Glutamatergic neuron (in vitro differentiated cells): ENCODE measurements at regions not wholly inside any gene's neighbourhood (a gene's known extent, or its start where the extent isn't known, plus 50 kb on each side); places are given as distances from the start of the nearest gene placed in this dataset.
"Not testable (repeated sequence)": the region's sequence is repeated elsewhere in the genome, so short reads cannot be mapped to it uniquely, and the experiment has no call there.

Source experiments
- DNase-seq: peaks from one replicate; pipeline ENCODE4 v3.0.0; 2022
- H3K27ac Mint-ChIP-seq: one replicate; pipeline ENCODE4 v1.8.0; 2020; ENCODE audit warnings: mild to moderate bottlenecking, mixed read lengths, inconsistent platforms; ENCODE audit not compliant: unreplicated experiment
- H3K27me3 Mint-ChIP-seq: one replicate; pipeline ENCODE4 v1.8.0; 2020; ENCODE audit warnings: mild to moderate bottlenecking, moderate library complexity, mixed read lengths, inconsistent platforms; ENCODE audit not compliant: unreplicated experiment
- H3K36me3 Mint-ChIP-seq: one replicate; pipeline ENCODE4 v1.8.0; 2020; ENCODE audit warnings: mild to moderate bottlenecking, mixed read lengths, inconsistent platforms; ENCODE audit not compliant: unreplicated experiment
- H3K4me1 Mint-ChIP-seq: one replicate; pipeline ENCODE4 v1.8.0; 2020; ENCODE audit warnings: mild to moderate bottlenecking, low read depth, mixed read lengths, inconsistent platforms; ENCODE audit not compliant: unreplicated experiment
- H3K4me3 Mint-ChIP-seq: one replicate; pipeline ENCODE4 v1.8.0; 2020; ENCODE audit warnings: mild to moderate bottlenecking, mixed read lengths, inconsistent platforms; ENCODE audit not compliant: unreplicated experiment
- H3K9me3 Mint-ChIP-seq: one replicate; pipeline ENCODE4 v1.8.0; 2020; ENCODE audit warnings: mild to moderate bottlenecking, moderate library complexity, mixed read lengths, inconsistent platforms; ENCODE audit not compliant: unreplicated experiment
- TF ChIP-seq, protein P1 (sequence below): fragments of 200-600 bp; sonication (generic); IDR thresholded peaks from one replicate; pipeline ENCODE4 v1.5.0; 2021; ENCODE audit not compliant: partially characterized antibody, unreplicated experiment

DNA sequence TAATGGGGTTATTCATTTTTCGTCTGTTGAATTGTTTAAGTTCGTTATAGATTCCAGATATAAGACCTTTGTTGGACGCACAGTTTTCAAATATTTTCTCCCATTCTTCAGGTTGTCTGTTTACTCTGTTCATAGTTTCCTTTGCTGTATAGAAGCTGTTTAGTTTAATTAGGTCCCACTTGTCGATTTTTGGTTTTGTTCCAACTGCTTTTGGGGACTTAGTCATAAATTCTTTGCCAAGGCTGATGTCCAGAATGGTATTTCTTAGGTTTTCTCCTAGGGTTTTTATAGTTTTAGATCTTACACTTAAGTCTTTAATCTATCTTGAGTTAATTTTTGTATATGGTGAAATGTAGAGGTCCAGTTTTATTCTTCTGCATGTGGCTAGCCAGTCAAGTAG lies 58.9 kb upstream of the ZNF280D start:
- Mint-ChIP-seq H3K4me3 (no peak overlapping the region), H3K9me3 (peaks cover 2% of the 10 kb centered on the region), H3K4me1 (no peaks in the 10 kb centered on the region), H3K36me3 (no peaks in the 10 kb centered on the region), H3K27ac (no peak overlapping the region), H3K27me3 (peaks cover 3% of the 10 kb centered on the region)
- TF ChIP-seq, protein P1, sequence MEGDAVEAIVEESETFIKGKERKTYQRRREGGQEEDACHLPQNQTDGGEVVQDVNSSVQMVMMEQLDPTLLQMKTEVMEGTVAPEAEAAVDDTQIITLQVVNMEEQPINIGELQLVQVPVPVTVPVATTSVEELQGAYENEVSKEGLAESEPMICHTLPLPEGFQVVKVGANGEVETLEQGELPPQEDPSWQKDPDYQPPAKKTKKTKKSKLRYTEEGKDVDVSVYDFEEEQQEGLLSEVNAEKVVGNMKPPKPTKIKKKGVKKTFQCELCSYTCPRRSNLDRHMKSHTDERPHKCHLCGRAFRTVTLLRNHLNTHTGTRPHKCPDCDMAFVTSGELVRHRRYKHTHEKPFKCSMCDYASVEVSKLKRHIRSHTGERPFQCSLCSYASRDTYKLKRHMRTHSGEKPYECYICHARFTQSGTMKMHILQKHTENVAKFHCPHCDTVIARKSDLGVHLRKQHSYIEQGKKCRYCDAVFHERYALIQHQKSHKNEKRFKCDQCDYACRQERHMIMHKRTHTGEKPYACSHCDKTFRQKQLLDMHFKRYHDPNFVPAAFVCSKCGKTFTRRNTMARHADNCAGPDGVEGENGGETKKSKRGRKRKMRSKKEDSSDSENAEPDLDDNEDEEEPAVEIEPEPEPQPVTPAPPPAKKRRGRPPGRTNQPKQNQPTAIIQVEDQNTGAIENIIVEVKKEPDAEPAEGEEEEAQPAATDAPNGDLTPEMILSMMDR: no peak
- no peak for DNase-seq

DNA sequence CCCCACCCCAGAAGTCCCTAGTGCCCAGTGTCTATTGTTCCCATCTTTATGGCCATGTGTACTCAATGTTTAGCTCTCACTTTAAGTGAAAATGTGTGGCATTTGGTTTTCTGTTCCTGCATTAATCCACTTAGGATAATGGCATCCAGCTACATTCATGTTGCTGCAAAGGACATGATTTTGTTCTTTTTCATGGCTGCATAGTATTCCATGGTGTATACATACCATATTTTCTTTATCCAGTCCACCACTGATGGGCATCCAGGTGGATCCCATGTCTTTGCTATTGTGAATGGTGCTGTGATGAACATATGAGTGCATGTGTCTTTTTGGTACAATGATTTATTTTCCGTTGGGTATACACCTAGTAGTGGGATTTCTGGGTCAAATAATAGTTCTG lies 58.2 kb upstream of the ZNF280D start:
- not testable (repeated sequence) for H3K9me3 Mint-ChIP-seq, H3K27me3 Mint-ChIP-seq, H3K36me3 Mint-ChIP-seq, H3K4me3 Mint-ChIP-seq, H3K27ac Mint-ChIP-seq, H3K4me1 Mint-ChIP-seq, DNase-seq

GRCh38 chr15:56788359-56788758 lies 55.0 kb upstream of the ZNF280D start:
- peaks cover 3% of the 10 kb centered on the region for H3K27me3 Mint-ChIP-seq
- no peak overlapping the region for H3K4me3 Mint-ChIP-seq
- no peaks in the 10 kb centered on the region for H3K36me3 Mint-ChIP-seq
- H3K4me1 Mint-ChIP-seq: no peaks in the 10 kb centered on the region
- H3K27ac Mint-ChIP-seq: no peak overlapping the region
- peaks cover 2% of the 10 kb centered on the region for H3K9me3 Mint-ChIP-seq
- TF ChIP-seq, protein P1: no peak
- no peak for DNase-seq

DNA sequence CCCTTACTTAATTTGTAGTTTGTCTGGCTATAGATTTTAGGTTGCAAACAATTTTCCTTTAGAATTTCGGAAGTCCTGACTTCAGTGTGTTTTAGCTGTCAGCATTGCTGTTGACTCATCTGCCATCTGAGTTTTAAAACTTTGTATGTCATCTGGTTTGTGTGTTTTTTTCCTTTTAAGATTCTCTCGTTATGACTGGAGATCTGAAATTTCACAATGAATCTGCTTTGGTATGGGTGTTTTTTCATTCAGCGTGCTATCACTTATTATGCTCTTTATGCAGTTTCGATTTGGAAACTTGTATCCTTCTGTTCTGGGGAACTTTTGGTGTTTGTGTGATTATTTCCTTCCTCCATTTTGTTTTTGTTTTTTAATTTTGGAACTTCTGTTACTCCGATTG lies 53.7 kb upstream of the ZNF280D start:
- Mint-ChIP-seq H3K27me3 (peaks cover 3% of the 10 kb centered on the region), H3K36me3 (no peaks in the 10 kb centered on the region), H3K27ac (no peak overlapping the region), H3K9me3 (peaks cover 2% of the 10 kb centered on the region), H3K4me1 (no peaks in the 10 kb centered on the region), H3K4me3 (no peak overlapping the region)
- TF ChIP-seq, protein P1: no peak
- no peak for DNase-seq

- H3K4me3 Mint-ChIP-seq: no peak overlapping the region
- H3K27me3 Mint-ChIP-seq: peaks cover 3% of the 10 kb centered on the region
- H3K27ac Mint-ChIP-seq: no peak overlapping the region
- TF ChIP-seq, protein P1: no peak
- peaks cover 4% of the 10 kb centered on the region for H3K36me3 Mint-ChIP-seq
- peaks cover 2% of the 10 kb centered on the region for H3K9me3 Mint-ChIP-seq
- no peaks in the 10 kb centered on the region for H3K4me1 Mint-ChIP-seq
- DNase-seq: no peak
Observed at GRCh38 chr15:56783857-56784661, 50.8 kb upstream of the ZNF280D start.
